Spleen (tissue), 11 donors: ENCODE measurements at regions not wholly inside any gene's neighbourhood (a gene's known extent, or its start where the extent isn't known, plus 50 kb on each side); places are given as distances from the start of the nearest gene placed in this dataset.

Experiments used
- DNase-seq: peaks from one replicate; pipeline ENCODE4 v3.0.0-alpha.2; 2020
- H3K27ac ChIP-seq, 8 donors: fragments of 200-600 bp; sonication (generic) in 7 of 8; 1 replicate in 4 of 8; 2 replicates in 4 of 8; pipeline versions ENCODE4 v1.5.0 to v1.8.0; 2016 to 2021; ENCODE audit warnings: inconsistent platforms in 4 of 8, mild to moderate bottlenecking in 4 of 8, moderate library complexity in 1 of 8
- H3K27me3 ChIP-seq, 7 donors: fragments of 200-600 bp; sonication (generic) in 6 of 7; replicated peaks in 1 of 7; 1 replicate in 4 of 7; 2 replicates in 3 of 7; pipeline versions ENCODE4 v1.5.0 to v1.8.0; 2016 to 2021; ENCODE audit warnings: inconsistent platforms in 3 of 7, mild to moderate bottlenecking in 1 of 7
- H3K36me3 ChIP-seq, 6 donors: fragments of 200-600 bp; sonication (generic) in 5 of 6; 1 replicate in 4 of 6; 2 replicates in 2 of 6; pipeline versions ENCODE4 v1.5.0 to v1.8.0; 2016 to 2021; ENCODE audit warnings: inconsistent platforms in 2 of 6
- H3K4me1 ChIP-seq, 6 donors: fragments of 200-600 bp; sonication (generic) in 5 of 6; 1 replicate in 3 of 6; 2 replicates in 3 of 6; pipeline versions ENCODE4 v1.5.0 to v1.8.0; 2016 to 2021; ENCODE audit warnings: inconsistent platforms in 3 of 6
- H3K4me3 ChIP-seq, 8 donors: fragments of 200-600 bp; sonication (generic) in 7 of 8; 1 replicate in 4 of 8; 2 replicates in 4 of 8; pipeline versions ENCODE4 v1.5.0 to v1.8.0; 2016 to 2021; ENCODE audit warnings: inconsistent platforms in 4 of 8, mild to moderate bottlenecking in 4 of 8, moderate library complexity in 2 of 8
- H3K9me3 ChIP-seq, 8 donors: fragments of 200-600 bp; sonication (generic) in 7 of 8; 1 replicate in 4 of 8; 2 replicates in 4 of 8; pipeline versions ENCODE4 v1.5.0 to v1.8.0; 2016 to 2021; ENCODE audit warnings: inconsistent platforms in 4 of 8
- CTCF ChIP-seq, 11 experiments: fragments of 200-600 bp in 7 of 11; fragments of 450-650 bp in 4 of 11; sonication (generic) in 4 of 11; IDR thresholded peaks in 8 of 11; conservative IDR thresholded peaks in 3 of 11; 1 replicate in 7 of 11; 2 replicates in 4 of 11; pipeline versions ENCODE4 v1.4.0 to v1.8.0; 2016 to 2021; ENCODE audit warnings: antibody characterized with exemption in 11 of 11, inconsistent platforms in 4 of 11, mild to moderate bottlenecking in 1 of 11
- POLR2A ChIP-seq, 3 donors: fragments of 450-650 bp; IDR thresholded peaks; one replicate each; pipeline ENCODE4 v1.5.1; 2017; ENCODE audit warnings: antibody characterized with exemption in 3 of 3, mild to moderate bottlenecking in 1 of 3
- POLR2AphosphoS5 ChIP-seq, 3 donors: sonication (generic); formaldehyde crosslinking; IDR thresholded peaks; one replicate each; pipeline ENCODE4 v1.5.1; 2017; ENCODE audit warnings: antibody characterized with exemption in 3 of 3
- WGBS, 5 donors: extraction: QIAGEN DNeasy Blood & Tissue Kit in 3 of 5; methylation state at CpG; one replicate each; pipeline versions ENCODE4 v1.1.5 to v1.1.7; 2013 to 2018; 5-methylcytosine and 5-hydroxymethylcytosine counted together
- intact Hi-C: fragments of 100-400 bp; cut with DNase I; formaldehyde crosslinking; loops from one replicate; pipeline ENCODE4 v1.15.0; 2023; ENCODE audit warnings: low total_unique reads
- donor health status: healthy with polysubstance abuse.
- donor health status: DM: no; HTN: no; CAD: no; lungs with moderate emphysema.
- donor health status: DM: no; HTN: no; CAD: no.
- donor health status: Bipolar disorder and iron deficiency.
- donor health status: healthy.
- donor health status: DM: no; HTN: no; CAD: no.
- donor health status: DM: yes; HTN: yes; CAD: no.

GRCh38 chr2:183536290-183536689 is 412.0 kb downstream of the NUP35 start:
- intact Hi-C loops = no loop called here
- DNase-seq = no peak

GRCh38 chr2:183536714-183537113 is 412.5 kb downstream of the NUP35 start:
- no peaks in the 10 kb centered on the region for H3K27me3 ChIP-seq
- WGBS, 5 donors = 76 to 87% (median 84%) methylated on average over 3 of the region's 3 CpGs
- no peaks in the 10 kb centered on the region for H3K36me3 ChIP-seq
- no peak for DNase-seq
- no peaks in the 10 kb centered on the region for H3K4me1 ChIP-seq
- TF ChIP-seq POLR2A (IDR thresholded peaks at IDR 0.05) = no peak
- no peak for TF ChIP-seq CTCF (IDR thresholded peaks at IDR 0.05 in 8 of 11, conservative IDR thresholded peaks at IDR 0.05 in 3 of 11)
- no peak for TF ChIP-seq POLR2AphosphoS5 (IDR thresholded peaks at IDR 0.05)
- H3K4me3 ChIP-seq = no peak overlapping the region
- intact Hi-C loops = no loop called here
- no peak overlapping the region for H3K27ac ChIP-seq
- H3K9me3 ChIP-seq = peaks cover 0 to 2% (median 0%) of the 10 kb centered on the region in 8 donors

More at GRCh38 chr2:183536290-183536689, 412.0 kb downstream of the NUP35 start:
- no peaks in the 10 kb centered on the region for H3K27me3 ChIP-seq
- no peaks in the 10 kb centered on the region for H3K4me1 ChIP-seq
- TF ChIP-seq CTCF (IDR thresholded peaks at IDR 0.05 in 8 of 11, conservative IDR thresholded peaks at IDR 0.05 in 3 of 11) (no peak), POLR2AphosphoS5 (IDR thresholded peaks at IDR 0.05) (no peak), POLR2A (IDR thresholded peaks at IDR 0.05) (no peak)
- no peak overlapping the region for H3K27ac ChIP-seq
- H3K4me3 ChIP-seq = no peak overlapping the region
- H3K9me3 ChIP-seq = no peaks in the 10 kb centered on the region
- H3K36me3 ChIP-seq = no peaks in the 10 kb centered on the region
- WGBS, 5 donors = 71 to 83% (median 78%) methylated on average over 3 of the region's 3 CpGs

- no peak for DNase-seq
- no peaks in the 10 kb centered on the region for H3K27me3 ChIP-seq
- 75 to 86% (median 85%) methylated on average over 6 of the region's 6 CpGs for WGBS, 5 donors
- peaks cover 0 to 34% (median 13%) of the 10 kb centered on the region in 8 donors for H3K9me3 ChIP-seq
- no peak overlapping the region for H3K27ac ChIP-seq
- TF ChIP-seq CTCF (IDR thresholded peaks at IDR 0.05 in 8 of 11, conservative IDR thresholded peaks at IDR 0.05 in 3 of 11) (no peak), POLR2AphosphoS5 (IDR thresholded peaks at IDR 0.05) (no peak), POLR2A (IDR thresholded peaks at IDR 0.05) (no peak)
- H3K36me3 ChIP-seq = no peaks in the 10 kb centered on the region
- intact Hi-C loops = no loop called here
- no peaks in the 10 kb centered on the region for H3K4me1 ChIP-seq
- H3K4me3 ChIP-seq = no peak overlapping the region
Measured at GRCh38 chr2:183541766-183542165, 417.5 kb downstream of the NUP35 start.

- no peak for DNase-seq
- Histone ChIP-seq H3K4me1 (no peaks in the 10 kb centered on the region), H3K36me3 (no peaks in the 10 kb centered on the region), H3K27me3 (no peaks in the 10 kb centered on the region), H3K9me3 (peaks cover 0 to 43% (median 20%) of the 10 kb centered on the region in 8 donors), H3K27ac (no peak overlapping the region), H3K4me3 (no peak overlapping the region)
- TF ChIP-seq POLR2AphosphoS5 (IDR thresholded peaks at IDR 0.05) = no peak
- TF ChIP-seq POLR2A (IDR thresholded peaks at IDR 0.05) = no peak
- TF ChIP-seq CTCF (IDR thresholded peaks at IDR 0.05 in 8 of 11, conservative IDR thresholded peaks at IDR 0.05 in 3 of 11) = no peak
- 80 to 87% (median 82%) methylated on average over 3 of the region's 3 CpGs for WGBS, 5 donors
- intact Hi-C loops = no loop called here
Measured at GRCh38 chr2:183542606-183543005, 418.4 kb downstream of the NUP35 start.
